Stimulated activated CD8-positive, alpha-beta memory T cell treated with anti-CD3 and anti-CD28 coated beads, Interleukin-4, amount 100 ng/mL, for 4 hours (primary cell): ENCODE measurements at regions not wholly inside any gene's neighbourhood (a gene's known extent, or its start where the extent isn't known, plus 50 kb on each side); places are given as distances from the start of the nearest gene placed in this dataset.

Source experiments
- DNase-seq, 2 donors: peaks; one replicate each; pipeline ENCODE4 v3.0.0-alpha.2; 2020; ENCODE audit warnings: low read depth in 2 of 2, low spot score in 1 of 2

GRCh38 chr1:67635055-67635809 is 49.8 kb upstream of the GADD45A start:
- no peak for DNase-seq
